Body of pancreas (tissue), 4 donors: ENCODE measurements at regions not wholly inside any gene's neighbourhood (a gene's known extent, or its start where the extent isn't known, plus 50 kb on each side); places are given as distances from the start of the nearest gene placed in this dataset.

Experiments
- POLR2A ChIP-seq, 3 donors: fragments of 450-650 bp; IDR thresholded peaks; one replicate each; pipeline ENCODE4 v1.6.1; 2016; ENCODE audit warnings: antibody characterized with exemption in 3 of 3, mild to moderate bottlenecking in 2 of 3
- TF ChIP-seq, protein P1 (sequence below), 7 experiments: fragments of 450-650 bp in 4 of 7; fragments of 200-600 bp in 3 of 7; sonication (generic) in 3 of 7; IDR thresholded peaks; one replicate each; pipeline ENCODE4 v1.5.1; 2016 to 2019; ENCODE audit warnings: antibody characterized with exemption in 7 of 7

DNA sequence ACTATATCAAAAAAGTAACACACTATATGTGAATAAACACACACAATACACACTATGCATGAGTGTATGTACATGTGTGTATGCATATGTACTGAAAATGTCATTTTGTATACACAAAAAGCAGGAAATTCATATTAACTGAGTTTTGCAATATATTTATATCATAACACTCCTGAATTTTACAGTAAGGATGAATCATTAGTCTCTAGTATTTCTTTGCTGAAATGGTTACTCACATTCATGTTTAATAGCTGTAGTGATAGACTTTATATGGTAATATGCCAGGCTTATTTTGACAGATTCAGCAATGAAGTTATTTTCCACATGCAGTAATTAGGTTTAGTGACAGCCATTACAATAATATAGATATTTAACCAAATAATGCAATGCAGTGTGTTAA is 1216.2 kb upstream of the CITED2 start:
- TF ChIP-seq, protein P1, sequence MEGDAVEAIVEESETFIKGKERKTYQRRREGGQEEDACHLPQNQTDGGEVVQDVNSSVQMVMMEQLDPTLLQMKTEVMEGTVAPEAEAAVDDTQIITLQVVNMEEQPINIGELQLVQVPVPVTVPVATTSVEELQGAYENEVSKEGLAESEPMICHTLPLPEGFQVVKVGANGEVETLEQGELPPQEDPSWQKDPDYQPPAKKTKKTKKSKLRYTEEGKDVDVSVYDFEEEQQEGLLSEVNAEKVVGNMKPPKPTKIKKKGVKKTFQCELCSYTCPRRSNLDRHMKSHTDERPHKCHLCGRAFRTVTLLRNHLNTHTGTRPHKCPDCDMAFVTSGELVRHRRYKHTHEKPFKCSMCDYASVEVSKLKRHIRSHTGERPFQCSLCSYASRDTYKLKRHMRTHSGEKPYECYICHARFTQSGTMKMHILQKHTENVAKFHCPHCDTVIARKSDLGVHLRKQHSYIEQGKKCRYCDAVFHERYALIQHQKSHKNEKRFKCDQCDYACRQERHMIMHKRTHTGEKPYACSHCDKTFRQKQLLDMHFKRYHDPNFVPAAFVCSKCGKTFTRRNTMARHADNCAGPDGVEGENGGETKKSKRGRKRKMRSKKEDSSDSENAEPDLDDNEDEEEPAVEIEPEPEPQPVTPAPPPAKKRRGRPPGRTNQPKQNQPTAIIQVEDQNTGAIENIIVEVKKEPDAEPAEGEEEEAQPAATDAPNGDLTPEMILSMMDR (IDR thresholded peaks at IDR 0.05): no peak
- no peak for TF ChIP-seq POLR2A (IDR thresholded peaks at IDR 0.05)
